GM23338 (cell line): ENCODE measurements at regions not wholly inside any gene's neighbourhood (a gene's known extent, or its start where the extent isn't known, plus 50 kb on each side); places are given as distances from the start of the nearest gene placed in this dataset.

ENCODE experiments used
- ATAC-seq: fragments of 200-7000 bp; cut with Tn5 transposase; 3 replicates; pipeline ENCODE4 v1.9.1; 2020
- DNase-seq: peaks from one replicate; pipeline ENCODE4 v3.0.0-alpha.2; 2015; ENCODE audit warnings: low spot score
- H2AFZ ChIP-seq: fragments of 200-600 bp; sonication (generic); 2 replicates; pipeline ENCODE4 v1.8.0; 2016; ENCODE audit warnings: antibody characterized with exemption, mild to moderate bottlenecking, moderate library complexity
- H3F3A ChIP-seq: fragments of 200-600 bp; sonication (generic); replicated peaks from 2 replicates; pipeline ENCODE4 v1.8.0; 2017; ENCODE audit warnings: antibody characterized with exemption, mixed run types, low read depth
- H3K27ac ChIP-seq: fragments of 200-600 bp; sonication (generic); 2 replicates; pipeline ENCODE4 v1.6.1; 2016; ENCODE audit warnings: low read depth
- H3K27me3 ChIP-seq: fragments of 200-600 bp; sonication (generic); 2 replicates; pipeline ENCODE4 v1.8.0; 2016; ENCODE audit warnings: mild to moderate bottlenecking, mixed run types, moderate library complexity; ENCODE audit not compliant: insufficient read depth
- H3K36me3 ChIP-seq: fragments of 200-600 bp; sonication (generic); 2 replicates; pipeline ENCODE4 v1.8.0; 2016; ENCODE audit warnings: mild to moderate bottlenecking; ENCODE audit not compliant: insufficient read depth
- H3K4me1 ChIP-seq: fragments of 200-600 bp; sonication (generic); 2 replicates; pipeline ENCODE4 v1.8.0; 2016; ENCODE audit warnings: mild to moderate bottlenecking, moderate library complexity; ENCODE audit not compliant: insufficient read depth
- H3K4me2 ChIP-seq: fragments of 200-600 bp; sonication (generic); 2 replicates; pipeline ENCODE4 v1.7.1; 2017; ENCODE audit warnings: mixed run types
- H3K4me3 ChIP-seq: fragments of 200-600 bp; sonication (generic); 2 replicates; pipeline ENCODE4 v1.6.1; 2016; ENCODE audit warnings: mixed run types
- H3K79me2 ChIP-seq: fragments of 200-600 bp; sonication (generic); replicated peaks from 2 replicates; pipeline ENCODE4 v1.8.0; 2017; ENCODE audit warnings: mild to moderate bottlenecking; ENCODE audit not compliant: insufficient read depth
- H3K9me2 ChIP-seq: fragments of 200-600 bp; sonication (generic); 2 replicates; pipeline ENCODE4 v1.8.0; 2017; ENCODE audit not compliant: insufficient read depth
- H4K20me1 ChIP-seq: fragments of 200-600 bp; sonication (generic); replicated peaks from 2 replicates; pipeline ENCODE4 v1.8.0; 2017; ENCODE audit warnings: mild to moderate bottlenecking; ENCODE audit not compliant: insufficient read depth
- H3K27ac Mint-ChIP-seq: 2 replicates; pipeline ENCODE4 v1.8.0; 2020; ENCODE audit warnings: inconsistent platforms, mild to moderate bottlenecking, moderate library complexity, mixed read lengths
- H3K27me3 Mint-ChIP-seq: 3 replicates; pipeline ENCODE4 v1.8.0; 2022; ENCODE audit warnings: low read depth, mild to moderate bottlenecking, moderate library complexity, mixed read lengths, inconsistent platforms; ENCODE audit not compliant: insufficient read depth, poor library complexity
- H3K36me3 Mint-ChIP-seq: 3 replicates; pipeline ENCODE4 v1.8.0; 2021; ENCODE audit warnings: low read depth, mild to moderate bottlenecking, inconsistent platforms, moderate library complexity, mixed read lengths
- H3K4me1 Mint-ChIP-seq: 3 replicates; pipeline ENCODE4 v1.8.0; 2020; ENCODE audit warnings: mild to moderate bottlenecking, inconsistent platforms, mixed read lengths
- H3K4me3 Mint-ChIP-seq: 3 replicates; pipeline ENCODE4 v1.8.0; 2021; ENCODE audit warnings: moderate library complexity, mild to moderate bottlenecking, inconsistent platforms, mixed read lengths
- H3K9me3 Mint-ChIP-seq: 3 replicates; pipeline ENCODE4 v1.8.0; 2020; ENCODE audit warnings: moderate library complexity, mild to moderate bottlenecking, inconsistent platforms, mixed read lengths
- CREB1 ChIP-seq: fragments of 250-450 bp; sonication (Bioruptor Pico); IDR thresholded peaks from 2 replicates; pipeline ENCODE4 v1.5.0; 2020; ENCODE audit warnings: low read depth, mild to moderate bottlenecking, moderate library complexity
- CTCF ChIP-seq, 2 experiments: fragments of 200-600 bp in 1 of 2; sonication (generic) in 1 of 2; conservative IDR thresholded peaks; 2 replicates each; pipeline versions ENCODE4 v1.5.1 to v1.6.1; 2016 to 2017; ENCODE audit warnings: antibody characterized with exemption in 2 of 2, low read depth in 2 of 2, mild to moderate bottlenecking in 2 of 2, moderate library complexity in 1 of 2
- ETS1 ChIP-seq: IDR thresholded peaks from 2 replicates; pipeline ENCODE4 v1.6.1; 2016; ENCODE audit warnings: antibody characterized with exemption
- EZH2 ChIP-seq: fragments of 200-600 bp; sonication (generic); IDR thresholded peaks from one replicate; pipeline ENCODE4 v1.8.0; 2017; ENCODE audit warnings: antibody characterized with exemption, mild to moderate bottlenecking, low read depth; ENCODE audit not compliant: unreplicated experiment
- EZH2phosphoT487 ChIP-seq: fragments of 200-600 bp; sonication (generic); IDR thresholded peaks from one replicate; pipeline ENCODE4 v1.8.1; 2018; ENCODE audit warnings: antibody characterized with exemption; ENCODE audit not compliant: unreplicated experiment
- JUNB ChIP-seq: IDR thresholded peaks from one replicate; pipeline ENCODE4 v1.6.1; 2016; ENCODE audit warnings: antibody characterized with exemption; ENCODE audit not compliant: unreplicated experiment
- NANOG ChIP-seq: IDR thresholded peaks from 2 replicates; pipeline ENCODE4 v1.6.1; 2016; ENCODE audit warnings: antibody characterized with exemption, borderline replicate concordance
- POLR2AphosphoS5 ChIP-seq: IDR thresholded peaks from 2 replicates; pipeline ENCODE4 v1.6.1; 2016; ENCODE audit warnings: antibody characterized with exemption, low read depth
- REST ChIP-seq: IDR thresholded peaks from one replicate; pipeline ENCODE4 v1.6.1; 2018; ENCODE audit warnings: antibody characterized with exemption; ENCODE audit not compliant: unreplicated experiment
- STAT1 ChIP-seq: IDR thresholded peaks from one replicate; pipeline ENCODE4 v1.6.1; 2016; ENCODE audit warnings: antibody characterized with exemption; ENCODE audit not compliant: unreplicated experiment
- ZNF114 ChIP-seq: fragments of 250-450 bp; sonication (Bioruptor Pico); IDR thresholded peaks from 2 replicates; pipeline ENCODE4 v1.5.0; 2020; ENCODE audit warnings: mild to moderate bottlenecking, moderate library complexity
- ZNF331 ChIP-seq: fragments of 250-450 bp; sonication (Bioruptor Pico); IDR thresholded peaks from 2 replicates; pipeline ENCODE4 v1.5.0; 2020; ENCODE audit warnings: low read depth, mild to moderate bottlenecking, moderate library complexity
- ZNF462 ChIP-seq: fragments of 250-450 bp; sonication (Bioruptor Pico); IDR thresholded peaks from 2 replicates; pipeline ENCODE4 v1.5.0; 2020; ENCODE audit warnings: mild to moderate bottlenecking, moderate library complexity

- no peak for TF ChIP-seq ZNF331
Measured at GRCh38 chr1:172775606-172776005, 116.7 kb downstream of the FASLG start (continued).

GRCh38 chr1:172776071-172776470, 117.2 kb downstream of the FASLG start:
- Mint-ChIP-seq H3K4me1 (peaks cover 8% of the 10 kb centered on the region; the same call in 2 of the 3 replicates), H3K36me3 (no peaks in the 10 kb centered on the region), H3K9me3 (no peaks in the 10 kb centered on the region), H3K4me3 (no peak overlapping the region), H3K27ac (no peak overlapping the region), H3K27me3 (no peaks in the 10 kb centered on the region)
- no peak for DNase-seq
- Histone ChIP-seq H3K9me2 (peaks cover 10% of the 10 kb centered on the region; the same call in 1 of the 2 replicates), H3K36me3 (no peaks in the 10 kb centered on the region), H2AFZ (no peak overlapping the region), H3K27me3 (no peaks in the 10 kb centered on the region), H3K4me2 (no peak overlapping the region), H3K27ac (no peak overlapping the region), H4K20me1 (no peaks in the 10 kb centered on the region), H3K79me2 (no peaks in the 10 kb centered on the region), H3K4me1 (no peaks in the 10 kb centered on the region), H3F3A (no peaks in the 10 kb centered on the region), H3K4me3 (no peak overlapping the region)
- no peak for ATAC-seq
- TF ChIP-seq ZNF462 (CRISPR knock-in tag) (no peak), CREB1 (CRISPR knock-in tag) (no peak), JUNB (no peak), POLR2AphosphoS5 (no peak), STAT1 (no peak), CTCF (conservative IDR thresholded peaks at IDR 0.05; ENCODE audit: low read depth in 2 of 2) (no peak), REST (no peak), ETS1 (no peak), EZH2phosphoT487 (no peak), ZNF331 (no peak), NANOG (no peak), ZNF114 (CRISPR knock-in tag) (no peak), EZH2 (no peak)
